Natural killer cell (primary cell): ENCODE measurements at regions not wholly inside any gene's neighbourhood (a gene's known extent, or its start where the extent isn't known, plus 50 kb on each side); places are given as distances from the start of the nearest gene placed in this dataset.

ENCODE experiments used
- ATAC-seq, 3 donors: fragments of 150-1000 bp in 2 of 3; fragments of 200-7000 bp in 1 of 3; cut with Tn5 transposase; 1 replicate in 1 of 3; 2 replicates in 2 of 3; pipeline ENCODE4 v1.10.0; 2021; ENCODE audit warnings: mild to moderate bottlenecking in 2 of 3, moderate library complexity in 2 of 3
- DNase-seq, 2 donors: peaks; one replicate each; pipeline versions ENCODE4 v3.0.0 to v3.0.0-alpha.2; 2013 to 2021; ENCODE audit warnings: mixed read lengths in 1 of 2
- H3K27ac ChIP-seq: one replicate; pipeline ENCODE4 v1.5.1; 2013; ENCODE audit warnings: mild to moderate bottlenecking, low read length
- H3K27me3 ChIP-seq: one replicate; pipeline ENCODE4 v1.6.1; 2013; ENCODE audit warnings: low read length; ENCODE audit not compliant: control insufficient read depth, insufficient read depth
- H3K36me3 ChIP-seq: one replicate; pipeline ENCODE4 v1.6.1; 2013; ENCODE audit warnings: low read length; ENCODE audit not compliant: control insufficient read depth, insufficient read depth
- H3K4me1 ChIP-seq: one replicate; pipeline ENCODE4 v1.6.1; 2013; ENCODE audit warnings: low read length; ENCODE audit not compliant: control insufficient read depth, insufficient read depth
- H3K4me3 ChIP-seq: one replicate; pipeline ENCODE4 v1.5.1; 2013; ENCODE audit warnings: low read length
- H3K9me3 ChIP-seq: one replicate; pipeline ENCODE4 v1.6.1; 2013; ENCODE audit warnings: low read length; ENCODE audit not compliant: control insufficient read depth, insufficient read depth
- H3K27ac Mint-ChIP-seq, 2 donors: one replicate each; pipeline ENCODE4 v1.8.0; 2022; ENCODE audit warnings: mild to moderate bottlenecking in 2 of 2, mixed read lengths in 2 of 2, moderate library complexity in 1 of 2
- H3K27me3 Mint-ChIP-seq, 2 donors: one replicate each; pipeline ENCODE4 v1.8.0; 2022; ENCODE audit warnings: low read depth in 2 of 2, mixed read lengths in 2 of 2
- H3K36me3 Mint-ChIP-seq: one replicate; pipeline ENCODE4 v1.8.0; 2022; ENCODE audit warnings: mixed read lengths
- H3K4me1 Mint-ChIP-seq, 2 donors: one replicate each; pipeline ENCODE4 v1.8.0; 2022; ENCODE audit warnings: mixed read lengths in 2 of 2
- H3K4me3 Mint-ChIP-seq: one replicate; pipeline ENCODE4 v1.8.0; 2022; ENCODE audit warnings: mild to moderate bottlenecking, moderate library complexity, mixed read lengths
- H3K9me3 Mint-ChIP-seq, 2 donors: one replicate each; pipeline ENCODE4 v1.8.0; 2022; ENCODE audit warnings: mixed read lengths in 2 of 2
- WGBS: methylation state at CpG from one replicate; pipeline ENCODE4 v1.1.7; 2013; ENCODE audit warnings: missing lambda C conversion rate; ENCODE audit not compliant: insufficient coverage; 5-methylcytosine and 5-hydroxymethylcytosine counted together
- intact Hi-C: fragments of 100-400 bp; cut with micrococcal nuclease; formaldehyde crosslinking; loops from one replicate; pipeline ENCODE4 v1.14.2; 2022
- TF ChIP-seq, protein P1 (sequence below): fragments of 200-600 bp; IDR thresholded peaks from one replicate; pipeline ENCODE4 v1.8.0; 2022; ENCODE audit warnings: antibody characterized with exemption

DNA sequence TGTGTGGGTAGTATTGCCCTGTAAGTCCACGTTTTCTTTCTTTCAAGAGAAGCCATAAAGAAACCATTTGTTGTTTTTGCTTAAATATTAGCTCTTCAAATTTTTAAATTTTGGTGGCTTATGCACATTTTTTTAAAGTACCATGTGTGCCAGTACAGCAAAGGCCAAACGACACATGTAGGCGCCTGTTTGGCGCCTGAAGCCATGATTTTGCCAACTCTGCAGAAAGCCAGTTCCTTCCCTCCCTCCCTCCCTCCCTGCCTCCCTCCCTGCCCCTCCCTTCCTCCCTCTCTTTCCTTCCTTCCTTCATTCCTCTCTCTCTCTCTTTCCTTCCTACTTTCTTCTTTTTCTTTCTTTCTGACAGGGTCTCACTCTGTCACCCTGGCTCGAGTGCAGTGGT is 65.9 kb upstream of the LIMCH1 start:
- no peaks in the 10 kb centered on the region for H3K4me1 Mint-ChIP-seq
- no peak for ATAC-seq
- Histone ChIP-seq H3K27me3 (no peaks in the 10 kb centered on the region), H3K4me3 (no peak overlapping the region), H3K4me1 (no peaks in the 10 kb centered on the region), H3K9me3 (no peaks in the 10 kb centered on the region), H3K36me3 (no peaks in the 10 kb centered on the region), H3K27ac (no peak overlapping the region)
- peaks cover 0 to 3% of the 10 kb centered on the region in 2 donors for H3K27me3 Mint-ChIP-seq
- intact Hi-C loops = no loop called here
- no peak overlapping the region for H3K27ac Mint-ChIP-seq
- DNase-seq = no peak
- H3K9me3 Mint-ChIP-seq = peaks cover 5 to 10% of the 10 kb centered on the region in 2 donors
- no peaks in the 10 kb centered on the region for H3K36me3 Mint-ChIP-seq
- no peak overlapping the region for H3K4me3 Mint-ChIP-seq
- 92% methylated on average over 5 of the region's 5 CpGs for WGBS
- TF ChIP-seq, protein P1, sequence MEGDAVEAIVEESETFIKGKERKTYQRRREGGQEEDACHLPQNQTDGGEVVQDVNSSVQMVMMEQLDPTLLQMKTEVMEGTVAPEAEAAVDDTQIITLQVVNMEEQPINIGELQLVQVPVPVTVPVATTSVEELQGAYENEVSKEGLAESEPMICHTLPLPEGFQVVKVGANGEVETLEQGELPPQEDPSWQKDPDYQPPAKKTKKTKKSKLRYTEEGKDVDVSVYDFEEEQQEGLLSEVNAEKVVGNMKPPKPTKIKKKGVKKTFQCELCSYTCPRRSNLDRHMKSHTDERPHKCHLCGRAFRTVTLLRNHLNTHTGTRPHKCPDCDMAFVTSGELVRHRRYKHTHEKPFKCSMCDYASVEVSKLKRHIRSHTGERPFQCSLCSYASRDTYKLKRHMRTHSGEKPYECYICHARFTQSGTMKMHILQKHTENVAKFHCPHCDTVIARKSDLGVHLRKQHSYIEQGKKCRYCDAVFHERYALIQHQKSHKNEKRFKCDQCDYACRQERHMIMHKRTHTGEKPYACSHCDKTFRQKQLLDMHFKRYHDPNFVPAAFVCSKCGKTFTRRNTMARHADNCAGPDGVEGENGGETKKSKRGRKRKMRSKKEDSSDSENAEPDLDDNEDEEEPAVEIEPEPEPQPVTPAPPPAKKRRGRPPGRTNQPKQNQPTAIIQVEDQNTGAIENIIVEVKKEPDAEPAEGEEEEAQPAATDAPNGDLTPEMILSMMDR = no peak

DNA sequence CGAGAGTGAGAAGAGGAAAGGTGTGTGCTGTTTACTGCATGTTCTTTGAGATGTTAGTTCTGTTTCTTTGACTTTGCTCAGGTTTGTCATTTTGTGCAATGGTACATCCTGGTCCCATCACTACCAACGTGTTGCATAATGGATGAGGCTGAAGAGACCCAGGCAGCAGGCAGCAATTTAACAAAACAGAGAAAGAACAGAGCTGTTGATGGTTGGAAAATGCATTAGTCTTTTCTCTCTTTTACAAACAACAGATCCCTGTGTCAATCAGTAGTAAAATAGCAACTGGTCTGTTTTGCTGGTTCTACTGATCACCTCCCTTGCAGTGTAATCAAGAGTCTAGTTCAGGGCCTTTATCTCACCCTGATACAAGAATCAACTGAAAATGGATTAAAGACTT is 64.8 kb upstream of the LIMCH1 start:
- Mint-ChIP-seq H3K4me3 (no peak overlapping the region), H3K4me1 (no peaks in the 10 kb centered on the region), H3K27ac (no peak overlapping the region), H3K27me3 (peaks cover 0 to 2% of the 10 kb centered on the region in 2 donors), H3K36me3 (no peaks in the 10 kb centered on the region), H3K9me3 (peaks cover 5 to 10% of the 10 kb centered on the region in 2 donors)
- Histone ChIP-seq H3K36me3 (no peaks in the 10 kb centered on the region), H3K4me1 (no peaks in the 10 kb centered on the region), H3K4me3 (no peak overlapping the region), H3K27ac (no peak overlapping the region), H3K9me3 (no peaks in the 10 kb centered on the region), H3K27me3 (no peaks in the 10 kb centered on the region)
- WGBS = 78% methylated on average over 2 of the region's 2 CpGs
- ATAC-seq = no peak
- DNase-seq = no peak
- intact Hi-C loops = no loop called here
- TF ChIP-seq, protein P1 = no peak

DNA sequence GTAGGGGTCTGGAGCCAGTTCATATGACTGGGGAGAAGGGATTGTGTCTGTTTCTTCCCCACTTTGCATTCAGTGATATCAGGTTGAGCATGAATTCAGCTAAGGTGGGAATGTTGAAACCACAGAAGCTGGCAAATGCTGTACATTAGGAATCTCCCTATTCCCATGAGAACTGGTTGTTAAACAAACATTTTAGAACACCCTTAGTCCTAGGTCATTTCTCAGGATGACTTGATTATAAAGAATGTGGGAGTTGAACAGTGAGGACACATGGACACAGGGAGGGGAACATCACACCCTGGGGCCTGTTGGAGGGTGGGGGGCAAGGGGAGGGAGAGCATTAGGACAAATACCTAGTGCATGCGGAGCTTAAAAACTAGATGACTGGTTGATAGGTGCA is 62.6 kb upstream of the LIMCH1 start:
- Histone ChIP-seq H3K4me3 (no peak overlapping the region), H3K4me1 (no peaks in the 10 kb centered on the region), H3K27me3 (no peaks in the 10 kb centered on the region), H3K36me3 (no peaks in the 10 kb centered on the region), H3K27ac (no peak overlapping the region), H3K9me3 (no peaks in the 10 kb centered on the region)
- TF ChIP-seq, protein P1 = no peak
- H3K4me1 Mint-ChIP-seq = no peaks in the 10 kb centered on the region
- H3K4me3 Mint-ChIP-seq = no peak overlapping the region
- H3K27ac Mint-ChIP-seq = no peak overlapping the region
- DNase-seq = no peak
- 88% methylated on average over 1 of the region's 1 CpG for WGBS
- peaks cover 2 to 7% of the 10 kb centered on the region in 2 donors for H3K9me3 Mint-ChIP-seq
- H3K27me3 Mint-ChIP-seq = no peaks in the 10 kb centered on the region
- no peaks in the 10 kb centered on the region for H3K36me3 Mint-ChIP-seq
- intact Hi-C loops = no loop called here
- ATAC-seq = no peak

DNA sequence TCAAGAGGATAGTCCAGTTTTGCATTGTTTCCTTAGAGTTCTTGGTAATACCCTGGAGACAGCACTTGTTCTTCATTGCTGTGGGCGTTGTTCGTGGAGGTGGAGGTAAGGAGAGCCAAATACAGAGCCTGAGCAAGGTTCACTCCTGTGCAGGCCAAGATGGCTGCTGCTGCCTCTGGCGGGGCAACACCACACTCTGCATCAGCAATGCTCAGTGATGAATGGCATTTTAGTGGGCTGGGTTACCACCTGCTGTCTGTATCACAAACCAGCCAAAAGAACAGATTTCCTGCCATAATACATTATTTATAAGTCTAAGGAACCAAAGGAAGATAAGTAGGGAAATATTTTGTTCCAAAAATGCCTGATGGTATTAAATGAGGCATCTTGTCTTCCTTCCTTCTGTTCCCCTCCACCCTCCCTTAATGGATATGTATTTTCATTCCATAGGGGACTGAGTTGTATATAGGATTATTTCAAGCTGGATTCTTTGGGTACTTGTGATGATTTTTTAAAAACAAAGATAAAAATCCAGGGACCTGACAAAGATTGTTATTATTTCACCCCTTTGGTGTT is 61.6 kb upstream of the LIMCH1 start:
- WGBS = 84% methylated on average over 3 of the region's 3 CpGs
- Mint-ChIP-seq H3K4me3 (no peak overlapping the region), H3K4me1 (no peaks in the 10 kb centered on the region), H3K36me3 (no peaks in the 10 kb centered on the region), H3K9me3 (peaks cover 2 to 4% of the 10 kb centered on the region in 2 donors), H3K27me3 (no peaks in the 10 kb centered on the region), H3K27ac (no peak overlapping the region)
- Histone ChIP-seq H3K27ac (no peak overlapping the region), H3K4me1 (no peaks in the 10 kb centered on the region), H3K36me3 (no peaks in the 10 kb centered on the region), H3K4me3 (no peak overlapping the region), H3K27me3 (no peaks in the 10 kb centered on the region), H3K9me3 (no peaks in the 10 kb centered on the region)
- ATAC-seq (no peak), DNase-seq (no peak)
- intact Hi-C loops = no loop called here
- TF ChIP-seq, protein P1 = no peak
